ENCODE measurements at regions not wholly inside any gene's neighbourhood (a gene's known extent, or its start where the extent isn't known, plus 50 kb on each side); places are given as distances from the start of the nearest gene placed in this dataset.

DNA sequence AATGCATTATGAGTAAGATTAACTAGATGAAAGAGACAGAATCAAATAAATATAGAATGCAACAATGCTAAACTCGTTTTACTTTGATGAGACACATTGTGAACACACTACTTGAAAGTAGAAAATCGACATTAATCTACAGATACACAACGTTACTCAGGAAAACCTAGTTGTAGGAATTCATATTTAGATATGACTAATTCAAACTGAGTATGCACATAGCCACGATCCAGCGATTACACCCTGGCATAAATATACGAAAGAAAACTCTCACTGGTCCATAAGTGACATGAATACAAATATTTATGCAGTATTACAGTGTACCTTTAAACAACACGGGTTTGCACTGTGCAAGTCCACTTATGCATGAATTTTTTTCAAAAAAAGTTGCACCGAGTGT lies 485.6 kb downstream of the TMX3 start (continued):
- no peak for TF ChIP-seq GABPA (IDR thresholded peaks at IDR 0.05; ENCODE audit: borderline replicate concordance, insufficient read depth, low read length)
- no peak for TF ChIP-seq TAF7 (optimal IDR thresholded peaks at IDR 0.05; ENCODE audit: borderline replicate concordance, low read depth, low read length)
- no peak for TF ChIP-seq KDM4A (IDR thresholded peaks at IDR 0.05; ENCODE audit: low read depth, low read length, severe bottlenecking)
- no peak for TF ChIP-seq CHD1 (IDR thresholded peaks at IDR 0.05; ENCODE audit: low read depth, low read length)
- no peak for TF ChIP-seq CEBPB (IDR thresholded peaks at IDR 0.05; ENCODE audit: low read depth, low read length)
- TF ChIP-seq FOSL1 (IDR thresholded peaks at IDR 0.05; ENCODE audit: insufficient read depth, low read depth, low read length), result no peak
- TF ChIP-seq, protein P1, sequence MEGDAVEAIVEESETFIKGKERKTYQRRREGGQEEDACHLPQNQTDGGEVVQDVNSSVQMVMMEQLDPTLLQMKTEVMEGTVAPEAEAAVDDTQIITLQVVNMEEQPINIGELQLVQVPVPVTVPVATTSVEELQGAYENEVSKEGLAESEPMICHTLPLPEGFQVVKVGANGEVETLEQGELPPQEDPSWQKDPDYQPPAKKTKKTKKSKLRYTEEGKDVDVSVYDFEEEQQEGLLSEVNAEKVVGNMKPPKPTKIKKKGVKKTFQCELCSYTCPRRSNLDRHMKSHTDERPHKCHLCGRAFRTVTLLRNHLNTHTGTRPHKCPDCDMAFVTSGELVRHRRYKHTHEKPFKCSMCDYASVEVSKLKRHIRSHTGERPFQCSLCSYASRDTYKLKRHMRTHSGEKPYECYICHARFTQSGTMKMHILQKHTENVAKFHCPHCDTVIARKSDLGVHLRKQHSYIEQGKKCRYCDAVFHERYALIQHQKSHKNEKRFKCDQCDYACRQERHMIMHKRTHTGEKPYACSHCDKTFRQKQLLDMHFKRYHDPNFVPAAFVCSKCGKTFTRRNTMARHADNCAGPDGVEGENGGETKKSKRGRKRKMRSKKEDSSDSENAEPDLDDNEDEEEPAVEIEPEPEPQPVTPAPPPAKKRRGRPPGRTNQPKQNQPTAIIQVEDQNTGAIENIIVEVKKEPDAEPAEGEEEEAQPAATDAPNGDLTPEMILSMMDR (IDR thresholded peaks at IDR 0.05; ENCODE audit: control extremely low read depth in 1 of 3, insufficient read depth in 1 of 3, low read depth in 1 of 3, low read length in 3 of 3), result no peak
